GM18907 (cell line): ENCODE measurements at regions not wholly inside any gene's neighbourhood (a gene's known extent, or its start where the extent isn't known, plus 50 kb on each side); places are given as distances from the start of the nearest gene placed in this dataset.
"Not testable (repeated sequence)": the region's sequence is repeated elsewhere in the genome, so short reads cannot be mapped to it uniquely, and the experiment has no call there.

Source experiments
- ATAC-seq: cut with Tn5 transposase; IDR thresholded peaks from one replicate; pipeline ENCODE4 v1.9.1; 2021; ENCODE audit warnings: mild to moderate bottlenecking, moderate library complexity; ENCODE audit not compliant: unreplicated experiment

DNA sequence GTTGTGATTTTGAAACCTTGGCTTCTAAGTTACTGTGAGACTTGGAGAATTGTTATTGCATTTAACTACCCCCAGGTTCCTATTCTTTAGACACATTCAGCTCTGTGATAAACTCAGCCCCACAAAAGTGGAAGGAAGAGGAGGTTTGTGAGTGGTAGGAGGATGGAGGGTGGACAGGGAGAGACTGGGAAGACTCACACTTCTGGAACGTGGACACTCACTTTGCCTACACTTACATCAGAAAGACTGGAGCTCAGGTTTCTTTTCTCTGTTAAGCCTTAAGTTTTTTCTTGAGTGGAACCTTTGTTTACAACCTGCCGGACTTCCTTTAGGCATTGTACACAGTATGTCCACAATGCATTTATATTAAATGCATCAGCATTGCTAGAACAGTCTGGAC is 99.0 kb downstream of the AREG start:
- no peak for ATAC-seq

DNA sequence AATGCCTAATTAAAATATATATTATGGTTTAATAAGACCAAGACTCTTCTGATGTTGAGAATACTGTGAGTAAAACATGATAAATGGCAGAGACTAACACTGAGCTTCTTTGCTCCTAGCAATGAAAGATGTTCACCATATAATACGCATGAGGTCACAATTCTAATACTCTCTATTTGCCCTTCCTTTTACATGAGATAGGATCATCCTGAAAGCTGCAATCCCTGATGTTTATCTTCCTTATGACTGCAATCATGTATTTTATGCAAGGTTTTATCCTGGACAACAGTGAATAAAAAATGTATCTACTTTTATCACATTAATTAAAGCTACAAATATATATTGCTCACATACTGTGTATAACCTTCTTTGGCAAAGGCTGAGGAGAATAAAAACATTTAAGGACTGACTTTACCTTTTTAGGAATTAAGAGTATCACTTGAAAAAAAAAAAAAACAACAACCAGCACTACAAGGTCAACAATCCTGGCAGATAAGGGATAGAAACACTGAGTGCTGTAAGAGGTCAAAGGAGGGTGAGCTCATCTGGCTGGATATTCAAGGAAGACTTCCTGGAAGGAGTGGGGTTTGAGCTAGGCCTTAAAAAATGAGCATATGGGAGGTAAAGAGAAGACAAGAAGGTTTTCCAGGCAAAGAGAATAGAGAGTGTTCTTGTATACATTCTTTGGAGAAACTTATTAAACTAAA is 99.9 kb downstream of the AREG start:
- ATAC-seq, result no peak

DNA sequence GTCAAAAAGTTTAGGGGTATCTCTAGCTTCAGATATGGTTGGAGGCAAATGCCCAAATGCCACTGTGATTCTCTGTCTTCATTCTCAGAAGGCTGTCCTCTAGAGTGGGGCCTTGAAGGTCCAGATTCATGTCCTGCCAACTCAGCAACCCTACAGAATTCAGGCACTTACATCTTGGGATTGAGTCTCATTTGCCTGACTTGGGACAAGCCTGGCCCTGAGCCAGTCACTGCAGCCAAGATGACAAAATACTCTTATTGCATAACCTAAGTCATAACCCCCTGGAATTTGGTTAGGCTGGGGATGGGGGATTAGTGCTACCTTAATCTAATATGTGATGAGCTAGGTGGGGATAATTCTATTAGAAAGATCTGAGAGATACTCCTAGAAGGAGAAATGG is 100.5 kb downstream of the AREG start:
- no peak for ATAC-seq

DNA sequence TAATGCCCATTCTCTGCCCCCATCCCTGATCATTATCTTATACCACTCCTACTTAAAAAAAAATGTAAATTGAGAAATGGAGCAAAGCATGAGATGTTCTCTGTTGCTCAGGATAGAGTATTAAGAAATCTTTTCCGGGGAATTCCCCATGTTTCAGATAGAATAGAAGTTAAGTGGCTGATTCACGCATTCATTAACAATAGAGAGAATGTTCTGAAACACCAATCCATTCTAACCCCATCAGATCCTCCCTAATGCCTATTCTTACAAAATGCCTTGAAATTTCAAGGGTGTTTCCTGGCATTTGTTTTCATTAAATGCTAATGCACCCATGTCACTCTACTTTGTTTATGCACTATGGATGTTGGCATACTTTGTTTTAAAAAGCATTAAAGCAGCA is 101.1 kb downstream of the AREG start:
- no peak for ATAC-seq

DNA sequence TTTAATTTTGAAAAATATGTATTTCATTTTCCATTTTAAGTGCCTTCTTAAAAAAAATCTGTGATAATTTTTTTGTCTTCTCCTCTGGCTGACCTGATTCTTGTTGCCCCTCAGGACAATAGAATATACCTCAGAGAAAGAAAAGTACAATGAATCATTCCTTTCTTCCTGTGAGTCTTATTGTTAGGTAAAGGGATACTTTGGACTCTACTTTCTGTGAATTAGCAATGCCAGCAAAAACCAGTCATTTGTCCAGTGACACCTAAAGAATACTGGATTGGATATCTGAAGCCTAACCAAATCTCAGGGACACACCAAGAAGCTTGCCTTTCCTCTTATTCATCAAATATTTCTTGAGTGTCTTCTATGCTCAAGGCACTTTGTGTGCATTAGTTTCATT is 102.1 kb downstream of the AREG start:
- ATAC-seq, result no peak

DNA sequence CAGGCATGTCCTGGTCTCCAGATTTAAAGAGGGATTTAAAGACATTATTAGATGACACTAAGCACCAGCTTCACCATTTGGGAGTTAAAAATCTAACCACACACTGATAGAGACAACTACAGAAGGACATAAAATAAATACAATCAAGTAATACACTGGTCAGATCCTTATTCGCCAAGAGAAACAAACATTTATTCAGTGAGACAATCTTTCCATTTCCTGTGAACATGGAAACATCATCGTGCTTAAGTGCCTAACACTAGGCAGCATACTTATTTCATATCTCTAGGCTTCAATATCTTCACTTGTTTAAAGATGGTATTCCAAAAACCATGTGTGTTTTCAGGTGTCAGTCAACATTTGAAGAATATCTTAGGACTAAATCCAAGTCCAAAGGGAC is 103.6 kb downstream of the AREG start:
- ATAC-seq, result no peak

DNA sequence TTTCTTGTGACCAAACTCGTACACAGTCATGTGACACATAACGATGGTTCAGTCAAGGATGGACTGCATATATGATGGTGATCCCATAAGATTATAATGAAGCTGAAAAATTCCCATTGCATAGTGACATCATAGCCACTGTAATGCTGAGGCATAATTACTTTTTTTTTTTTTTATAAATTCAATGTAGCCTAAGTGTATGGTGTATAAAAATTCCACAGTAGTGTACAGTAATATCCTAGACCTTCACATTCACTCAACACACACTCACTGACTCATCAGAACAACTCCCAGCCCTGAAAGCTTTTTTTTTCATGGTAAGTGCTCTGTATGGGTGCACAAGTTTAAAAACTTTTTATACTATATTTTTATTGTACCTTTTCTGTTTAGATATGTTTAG is 105.0 kb downstream of the AREG start:
- ATAC-seq, result no peak

DNA sequence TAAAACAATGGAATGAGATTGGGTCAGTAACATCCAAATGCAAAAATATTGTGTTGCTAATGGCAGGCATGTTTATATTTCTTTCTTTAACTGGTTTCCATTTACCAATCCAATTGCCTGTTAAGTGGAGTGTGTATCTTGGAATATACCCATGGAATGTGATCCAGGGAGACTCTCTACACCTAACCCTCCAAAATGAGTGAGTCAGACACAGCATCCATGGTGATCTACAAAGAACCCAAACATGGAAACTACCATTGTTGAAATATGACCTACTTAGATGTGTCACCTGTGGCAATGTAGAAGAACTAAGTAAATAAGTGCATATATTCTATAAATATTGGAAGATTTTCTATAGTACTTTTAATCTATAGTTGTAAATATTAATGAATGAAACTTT is 110.3 kb downstream of the AREG start:
- no peak for ATAC-seq

DNA sequence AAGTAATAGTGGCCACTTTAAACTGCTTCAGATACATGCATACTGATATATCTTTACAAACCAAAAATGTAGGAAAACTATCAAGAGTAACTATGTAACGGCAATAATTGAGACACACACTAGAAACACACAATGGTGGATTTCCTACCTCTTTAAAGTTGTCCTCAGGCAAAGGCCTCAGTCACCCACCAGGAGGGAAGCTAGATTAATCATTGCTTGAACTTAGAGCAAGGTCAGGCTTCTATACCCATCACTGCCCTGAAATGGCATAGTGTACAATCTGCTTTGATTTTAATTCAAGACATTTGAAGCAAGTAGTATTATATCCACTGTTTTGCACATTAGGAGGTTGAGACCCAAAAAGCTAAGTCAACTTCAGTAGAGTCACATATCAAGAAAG is 110.9 kb downstream of the AREG start:
- ATAC-seq, result no peak

DNA sequence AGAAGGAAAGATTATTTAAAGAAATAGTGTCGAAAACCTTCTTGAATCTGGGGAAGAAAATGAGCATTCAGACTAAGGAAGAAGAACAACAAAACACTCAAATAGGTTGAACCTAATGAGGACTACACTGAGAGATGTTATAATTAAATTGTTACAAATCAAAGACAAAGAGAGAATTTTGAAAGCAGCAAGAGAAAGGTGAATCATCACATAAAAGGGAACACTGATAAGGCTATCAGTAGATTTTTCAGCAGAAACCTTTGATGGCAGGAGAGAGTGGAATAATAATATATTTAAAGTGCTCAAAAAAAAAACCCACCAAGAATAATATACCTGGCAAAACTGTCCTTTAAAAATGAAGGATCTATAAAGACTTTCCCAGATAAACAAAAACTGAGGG is 114.9 kb downstream of the AREG start:
- no peak for ATAC-seq

DNA sequence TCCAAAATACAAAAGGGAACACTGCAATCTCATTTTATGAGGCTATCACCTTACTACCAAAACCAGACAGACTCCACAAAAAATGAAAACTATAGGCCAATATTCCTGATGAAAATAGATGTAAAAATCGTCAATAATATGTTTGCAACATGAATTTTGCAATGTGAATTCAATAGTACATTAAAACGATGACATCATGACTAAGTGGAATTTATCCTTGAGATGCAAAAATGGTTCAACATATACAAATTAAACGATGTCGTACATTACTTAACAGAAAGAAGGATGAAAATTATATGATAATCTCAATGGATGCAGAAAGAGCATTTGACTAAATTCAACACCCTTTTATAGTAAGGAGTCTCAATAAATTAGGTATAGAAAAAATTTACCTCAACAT is 123.0 kb downstream of the AREG start:
- ATAC-seq, result no peak

DNA sequence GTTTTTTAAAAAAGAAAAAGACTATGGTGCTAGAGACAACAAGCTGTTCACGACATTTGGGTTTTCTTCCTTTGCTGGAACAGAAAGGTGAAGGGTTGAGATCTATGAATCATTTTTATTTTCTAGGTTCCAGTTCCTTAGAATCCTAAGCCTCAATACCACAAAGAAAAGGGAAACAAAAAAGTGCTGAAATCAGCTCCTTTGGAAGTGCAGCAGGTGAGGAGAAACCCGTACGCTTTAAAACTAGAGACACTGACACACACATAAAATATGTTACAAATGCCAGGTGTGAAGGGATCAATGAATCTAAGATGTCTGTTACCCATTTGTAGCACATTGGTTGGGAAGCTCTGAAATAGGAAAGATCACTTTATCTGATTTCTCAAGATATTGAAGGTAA is 125.2 kb downstream of the AREG start:
- no peak for ATAC-seq

DNA sequence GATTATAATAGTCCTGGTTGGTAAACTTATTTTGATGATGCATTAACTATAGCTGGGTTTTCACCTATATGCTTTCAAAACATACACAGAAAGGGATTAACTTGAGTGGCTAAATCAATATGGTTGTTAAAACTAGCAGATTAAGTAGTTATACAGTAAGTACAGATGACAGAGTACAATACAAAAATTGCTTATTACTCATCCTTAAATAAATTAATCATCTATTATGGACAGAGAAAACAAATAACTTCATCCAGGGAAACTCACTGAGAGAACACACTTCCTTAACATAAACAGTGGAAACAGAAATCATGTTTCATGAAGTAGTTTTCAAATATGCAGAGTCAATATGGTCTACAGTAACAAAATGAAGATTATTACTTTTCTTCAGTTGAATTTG is 133.4 kb downstream of the AREG start:
- ATAC-seq, result no peak

DNA sequence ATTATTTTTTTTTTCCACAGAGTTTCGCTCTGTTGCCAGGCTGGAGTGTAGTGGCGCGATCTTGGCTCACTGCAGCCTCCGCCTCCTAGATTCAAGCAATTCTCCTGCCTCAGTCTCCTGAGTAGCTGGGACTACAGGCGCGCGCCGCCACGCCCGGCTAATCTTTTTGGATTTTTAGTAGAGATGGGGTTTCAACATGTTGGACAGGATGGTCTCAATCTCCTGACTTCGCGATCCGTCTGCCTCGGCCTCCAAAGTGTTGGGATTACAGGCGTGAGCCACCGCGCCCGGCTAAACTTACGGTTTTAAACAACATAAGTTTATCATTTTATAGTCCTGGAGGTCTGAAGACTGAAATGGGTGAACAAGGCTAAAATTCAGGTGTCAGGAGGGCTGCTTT is 133.9 kb downstream of the AREG start:
- not testable (repeated sequence) for ATAC-seq

DNA sequence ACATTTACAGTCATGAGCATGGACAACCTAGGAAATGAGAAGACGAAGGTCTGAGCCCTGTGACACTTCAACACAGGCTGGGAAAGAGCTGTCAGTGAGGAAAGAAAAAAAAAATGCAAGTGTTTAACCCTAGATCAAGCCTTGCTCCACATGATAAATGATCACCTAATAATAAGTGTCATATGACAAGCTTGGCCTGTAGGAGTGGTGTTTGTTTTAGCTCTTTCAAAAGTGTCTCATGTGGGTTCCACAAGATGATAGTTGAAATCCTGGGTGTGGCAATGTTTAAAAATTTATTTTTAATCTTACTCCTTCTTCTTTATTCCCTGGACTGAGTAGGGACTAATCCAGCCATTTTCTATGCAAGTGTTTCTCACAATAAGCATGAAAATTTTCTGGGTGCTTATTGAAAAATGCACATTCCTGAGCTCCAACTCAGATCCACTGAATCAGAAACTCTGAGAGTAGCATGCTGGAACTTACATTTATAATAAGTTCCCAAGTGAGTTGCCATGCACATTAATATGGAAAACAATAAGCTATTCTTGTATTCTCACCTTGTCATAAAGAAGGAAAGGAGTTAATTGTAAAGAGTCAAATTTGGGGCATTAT is 138.3 kb downstream of the AREG start:
- no peak for ATAC-seq

DNA sequence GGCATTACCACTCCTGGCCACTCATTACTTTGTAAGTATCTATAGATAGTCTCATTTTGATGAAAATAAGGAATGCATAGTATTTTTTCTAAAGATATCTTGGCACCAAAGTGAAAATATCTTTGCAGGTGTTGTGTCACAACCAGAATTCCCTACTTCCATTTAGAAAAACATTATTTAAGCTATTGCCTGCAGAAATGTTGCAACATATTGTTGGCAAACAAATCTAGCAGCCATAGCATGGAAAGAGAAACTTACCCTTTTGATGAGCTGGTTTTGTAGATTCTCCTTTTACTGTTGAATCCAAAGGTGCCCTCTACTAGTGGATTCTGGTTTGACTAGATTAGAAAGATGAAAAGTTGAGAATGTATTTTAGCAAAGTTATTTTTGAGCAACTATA is 138.8 kb downstream of the AREG start:
- ATAC-seq, result no peak

DNA sequence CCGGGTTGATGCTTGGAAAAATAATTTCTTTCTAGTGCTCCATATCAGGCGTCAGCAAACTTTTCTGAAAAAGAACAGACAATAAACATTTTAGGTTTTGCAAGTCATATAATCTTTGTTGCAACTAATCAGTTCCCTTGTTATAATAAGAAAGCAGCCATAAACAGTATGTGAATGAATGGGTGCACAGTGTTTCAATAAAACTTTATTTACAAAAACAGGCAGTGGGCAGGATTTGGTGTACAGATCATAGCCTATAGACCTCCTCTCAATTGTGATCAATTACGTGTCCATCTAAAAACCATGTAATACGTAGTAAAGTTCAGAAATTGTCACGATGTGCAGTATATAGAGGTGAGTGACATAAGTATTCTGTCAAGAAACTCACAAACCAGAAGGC is 143.4 kb downstream of the AREG start:
- ATAC-seq, result no peak

DNA sequence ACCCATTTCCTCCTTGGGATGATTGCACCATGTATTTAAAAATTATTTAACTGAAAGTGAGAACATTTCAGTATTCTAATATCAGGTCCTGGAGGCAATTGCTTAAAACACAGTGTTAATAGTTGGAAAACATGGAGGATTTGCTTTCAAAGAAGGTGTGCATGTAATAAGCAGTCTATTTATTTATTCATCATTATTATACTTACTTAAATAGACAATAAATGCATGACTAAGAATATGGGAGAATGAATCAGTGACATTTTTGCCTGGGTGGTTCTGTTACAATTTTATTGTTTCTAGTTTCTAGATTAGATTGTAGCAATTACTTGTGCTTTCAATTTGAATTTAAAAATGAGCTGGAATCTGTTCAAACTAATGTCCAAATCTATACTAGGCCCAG is 145.5 kb downstream of the AREG start:
- ATAC-seq, result no peak

DNA sequence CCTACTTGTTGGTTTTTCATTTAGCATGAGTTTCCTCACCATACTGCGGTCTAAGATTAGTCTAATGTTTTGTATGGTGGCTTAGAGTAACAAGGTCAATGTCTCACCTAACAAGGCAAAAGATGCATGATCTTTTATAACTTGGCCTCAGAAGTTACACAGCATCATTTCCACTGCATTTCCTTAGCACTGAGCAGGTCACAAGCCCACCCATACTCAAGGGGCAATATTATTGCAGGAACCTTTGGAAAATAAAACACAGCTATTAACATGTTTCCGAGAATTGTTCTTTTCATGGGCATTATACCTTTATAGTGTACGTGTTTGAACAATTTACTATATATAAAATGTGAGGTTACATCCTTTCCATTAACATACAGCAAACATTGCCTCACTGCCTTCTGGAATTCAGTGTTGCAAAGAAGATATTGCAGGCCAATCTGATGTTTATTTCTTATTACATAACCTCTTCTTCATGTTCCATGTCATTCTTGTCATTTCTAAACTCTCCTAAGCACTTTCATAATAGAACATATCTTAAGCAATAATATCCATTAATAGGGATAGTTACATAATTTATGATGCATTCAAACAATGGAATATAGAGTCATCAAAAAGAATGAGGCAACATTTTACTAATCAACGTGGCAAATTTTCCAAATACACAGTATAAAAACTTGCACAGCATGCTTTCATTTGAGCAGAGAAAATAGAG is 153.8 kb downstream of the AREG start:
- ATAC-seq, result no peak

DNA sequence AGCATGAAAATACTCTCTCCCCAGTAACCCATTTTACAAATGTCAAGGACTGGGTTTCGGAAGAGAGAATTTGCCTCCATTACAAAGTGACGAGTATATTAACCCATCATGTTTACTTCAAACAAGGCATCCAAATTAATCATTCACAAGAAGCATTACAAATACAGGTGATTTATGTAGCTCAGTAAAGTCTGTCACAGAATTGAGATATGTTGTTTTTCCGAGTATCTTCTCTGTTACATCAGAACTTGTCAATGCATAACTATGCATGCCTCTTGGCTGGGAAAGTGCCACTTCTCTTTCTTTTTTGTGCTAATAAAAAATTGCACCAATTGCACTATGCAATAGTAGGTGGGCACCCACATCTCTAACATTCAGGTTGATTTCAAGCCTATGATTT is 158.2 kb downstream of the AREG start:
- no peak for ATAC-seq

DNA sequence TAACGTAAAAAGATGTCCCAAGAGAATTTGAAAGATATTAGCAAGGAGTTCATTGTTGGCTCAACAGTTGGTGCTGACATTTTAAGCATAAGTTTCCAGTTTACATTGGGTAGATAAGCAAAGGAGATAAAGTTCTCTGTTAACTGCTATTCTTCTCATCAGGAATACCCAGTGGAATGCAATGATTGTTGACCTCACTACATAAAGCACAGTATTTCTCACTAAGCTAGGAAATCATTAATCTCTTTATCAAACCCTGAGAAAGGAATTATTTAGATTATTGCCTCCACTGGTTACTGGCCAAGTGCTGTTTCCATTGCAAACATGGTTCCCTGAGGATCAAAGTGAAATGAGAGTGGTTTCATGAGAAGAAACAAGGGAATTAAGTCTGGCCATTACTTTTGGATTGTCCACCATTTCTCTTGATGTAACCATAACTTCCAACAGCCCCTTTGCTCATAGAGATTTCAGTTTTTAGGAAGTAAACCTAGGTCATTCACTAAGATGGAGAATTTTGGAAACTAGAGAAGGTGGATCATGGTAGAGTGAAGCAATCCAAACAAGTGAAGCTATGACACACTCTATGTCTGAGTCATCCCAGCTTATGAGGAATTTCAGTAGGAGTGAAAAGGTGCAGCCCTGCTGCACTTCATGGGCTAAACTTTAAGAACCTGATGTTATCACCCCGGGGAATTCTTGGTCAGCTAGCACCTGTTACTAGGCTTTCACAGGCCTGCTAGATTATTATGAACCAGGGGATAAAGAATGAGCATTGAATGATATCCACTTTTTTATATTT is 163.4 kb downstream of the AREG start:
- no peak for ATAC-seq

DNA sequence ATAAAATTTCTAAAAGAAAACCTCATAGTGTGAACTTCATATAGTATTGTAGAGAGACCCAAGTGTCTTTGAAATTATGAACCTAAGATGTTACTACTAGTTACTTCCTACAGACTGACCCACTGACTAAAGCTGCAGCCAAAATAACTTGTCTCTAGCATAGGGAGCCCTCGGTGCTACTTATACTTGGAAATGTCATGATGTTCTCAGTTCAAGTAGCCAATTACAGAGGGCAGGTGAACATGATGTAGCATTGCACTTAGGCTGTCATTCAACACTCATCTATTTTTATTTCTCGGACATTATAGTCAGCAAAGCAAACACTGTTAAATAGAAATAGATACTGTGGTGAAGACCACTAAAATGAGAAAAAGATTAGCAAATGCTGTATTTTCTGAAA is 165.6 kb downstream of the AREG start:
- no peak for ATAC-seq
